GM18519 (cell line): ENCODE measurements at regions not wholly inside any gene's neighbourhood (a gene's known extent, or its start where the extent isn't known, plus 50 kb on each side); places are given as distances from the start of the nearest gene placed in this dataset.

Source experiments
- ATAC-seq: cut with Tn5 transposase; IDR thresholded peaks from one replicate; pipeline ENCODE4 v1.9.1; 2021; ENCODE audit warnings: mild to moderate bottlenecking, moderate library complexity; ENCODE audit not compliant: unreplicated experiment, low FRiP score

DNA sequence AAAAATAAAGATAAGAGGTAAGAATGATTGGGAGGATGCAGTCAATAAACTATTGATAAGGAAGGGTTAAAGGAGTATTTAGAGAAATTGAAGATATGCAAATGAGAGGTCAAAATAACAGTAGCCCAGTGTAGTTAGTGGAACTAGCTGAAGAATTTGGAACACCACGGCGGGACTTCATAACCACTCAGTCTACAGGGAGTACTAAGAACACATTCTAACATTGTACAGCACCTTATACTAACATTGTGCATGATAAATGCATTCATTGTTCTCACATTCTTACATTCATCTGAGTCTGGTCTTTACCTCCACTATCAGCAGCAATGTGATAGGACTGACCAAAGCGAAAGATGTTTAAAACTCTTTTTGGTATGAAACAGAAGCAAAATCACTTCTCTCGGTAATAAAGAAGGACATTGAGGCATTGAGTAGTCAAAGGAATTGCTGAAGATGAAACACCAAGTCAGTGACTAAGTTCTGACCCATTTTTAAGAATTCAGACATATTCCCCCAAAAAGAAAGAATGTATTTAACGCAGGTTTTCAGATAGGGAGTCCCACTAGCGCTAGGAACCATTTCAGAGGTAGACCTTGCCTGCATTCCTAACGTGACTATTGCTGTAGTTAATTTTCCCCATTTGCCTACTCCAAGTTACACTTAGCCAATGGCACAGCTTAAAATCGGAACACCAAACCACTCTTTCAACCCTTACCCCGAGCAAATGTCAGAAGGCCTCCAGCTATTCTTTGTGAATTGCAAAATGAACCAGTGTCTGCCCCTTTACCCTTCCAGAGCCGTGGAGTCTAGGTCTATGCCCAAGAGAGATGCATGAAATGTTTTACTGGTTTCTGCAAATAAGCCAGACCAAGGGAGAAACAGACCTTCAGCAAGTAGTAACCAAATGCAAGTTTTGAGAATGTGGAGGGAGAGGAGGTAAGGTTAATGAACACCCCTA is 108.8 kb upstream of the IRF2BP2 start:
- ATAC-seq: no peak

DNA sequence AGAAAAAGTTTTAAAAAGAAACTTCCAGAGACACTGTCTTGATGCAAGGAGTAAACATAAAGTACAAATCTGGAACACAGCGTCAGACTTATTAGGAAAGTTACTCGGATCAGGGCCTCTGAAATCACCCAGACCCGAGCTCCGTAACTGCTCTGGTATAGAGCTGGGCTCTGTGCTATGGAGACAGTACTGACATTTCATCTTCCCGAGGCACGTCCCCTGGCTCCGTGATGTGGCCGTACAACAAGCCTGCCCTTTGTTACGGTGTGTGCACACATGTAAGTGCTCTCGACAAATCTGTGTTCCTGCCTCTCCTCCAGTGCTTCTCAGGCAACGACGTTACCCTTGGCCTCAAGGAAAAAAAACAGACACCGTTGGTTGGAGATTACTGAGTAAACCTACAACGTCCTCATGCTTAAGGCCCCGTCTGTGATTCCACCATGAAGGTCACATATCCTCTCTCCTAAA is 107.0 kb upstream of the IRF2BP2 start:
- no peak for ATAC-seq

GRCh38 chr1:234715252-234716014 is 105.5 kb upstream of the IRF2BP2 start:
- no peak for ATAC-seq

DNA sequence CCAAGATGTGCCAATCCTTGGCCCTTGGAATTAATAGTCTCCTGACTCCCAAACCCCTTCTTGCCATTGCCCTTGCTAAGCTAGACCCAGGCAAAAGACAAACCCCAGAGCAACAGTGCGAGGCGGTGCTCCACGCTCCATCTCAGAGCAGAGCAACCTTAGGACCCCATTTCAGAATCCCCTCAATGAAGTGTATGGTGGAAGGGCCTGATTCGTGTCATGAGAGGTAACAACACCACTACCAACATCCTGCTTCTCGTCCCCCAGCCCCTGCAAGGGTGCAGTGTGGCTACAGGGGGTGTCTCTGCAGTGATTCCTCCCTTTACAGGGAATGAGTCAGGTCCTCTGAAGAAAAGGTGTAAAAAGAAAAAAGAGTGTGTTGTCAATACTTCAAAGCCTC is 103.9 kb upstream of the IRF2BP2 start:
- no peak for ATAC-seq

DNA sequence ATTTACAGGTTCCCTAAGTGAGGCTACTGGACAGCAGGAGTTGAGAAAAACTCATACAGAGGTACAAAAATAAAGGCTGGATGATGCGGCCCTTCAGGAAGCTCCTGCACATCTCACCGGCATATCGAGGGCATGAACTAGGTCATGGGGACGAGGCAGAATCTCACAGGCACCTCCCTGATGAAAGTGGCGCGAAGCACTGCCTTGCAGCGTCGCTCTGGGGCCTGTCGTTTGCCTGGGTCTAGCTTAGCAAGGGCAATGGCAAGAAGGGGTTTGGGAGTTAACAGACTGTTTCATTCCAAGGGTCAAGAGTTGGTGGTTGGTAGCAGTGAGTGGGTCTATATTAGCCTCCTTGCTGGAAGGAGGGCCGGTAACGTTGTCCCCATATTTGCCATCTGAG is 103.5 kb upstream of the IRF2BP2 start:
- ATAC-seq: no peak

DNA sequence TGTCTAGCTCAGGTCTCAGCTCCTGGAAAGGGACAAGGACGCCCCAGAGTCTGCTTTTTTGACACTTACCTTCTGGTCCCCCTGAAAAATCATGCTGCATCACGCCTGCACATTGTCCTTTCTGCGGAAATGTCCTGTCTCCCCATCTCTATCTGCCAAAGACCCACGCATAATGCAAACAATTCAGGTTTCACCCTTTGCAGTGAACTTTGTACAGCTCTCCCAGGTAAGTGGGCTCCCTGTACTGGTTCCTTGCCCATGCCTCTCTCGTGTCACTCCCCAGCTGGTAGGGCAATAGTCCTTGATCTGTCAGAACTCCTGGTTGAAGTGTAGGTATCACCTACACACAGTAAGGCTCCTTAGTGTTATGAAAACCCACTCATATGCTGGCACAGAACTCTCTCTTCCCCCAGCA is 102.9 kb upstream of the IRF2BP2 start:
- ATAC-seq: no peak

DNA sequence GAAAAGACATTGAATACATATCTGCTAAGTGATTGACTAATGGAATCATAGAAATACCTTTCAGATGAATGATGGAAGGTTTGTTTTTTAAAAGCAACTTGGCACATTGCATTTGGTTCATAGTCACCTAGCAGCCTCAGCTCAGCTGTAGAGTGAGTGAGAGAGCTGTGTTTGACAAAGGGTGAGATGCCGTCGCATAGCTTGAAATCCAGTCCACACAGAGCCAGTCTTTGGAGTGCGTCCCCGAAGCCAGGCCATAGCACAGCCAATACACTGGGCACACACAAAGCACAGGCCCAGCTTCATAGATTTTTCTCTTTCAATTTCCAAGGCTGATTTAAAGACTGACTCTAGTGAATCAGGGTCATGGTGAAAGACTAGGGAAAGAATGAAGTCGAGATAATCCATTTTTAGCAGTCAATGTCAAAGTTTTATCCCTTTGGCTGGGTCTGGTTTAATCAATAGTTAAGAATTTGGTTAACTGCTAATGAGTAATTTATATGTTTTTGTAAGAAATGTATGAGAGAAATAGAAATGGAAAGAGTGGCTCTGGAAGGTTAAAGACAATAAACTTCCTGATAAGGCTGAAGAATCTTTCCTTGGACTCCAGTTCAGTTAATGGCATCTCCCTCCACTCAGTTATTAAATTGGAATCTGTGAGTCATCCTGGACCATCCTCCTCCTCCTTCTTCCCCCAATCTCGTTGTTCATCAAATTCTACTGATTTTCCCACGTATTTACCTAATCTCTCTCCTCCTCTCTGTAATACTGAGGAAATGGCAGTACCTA is 101.2 kb upstream of the IRF2BP2 start:
- no peak for ATAC-seq

GRCh38 chr1:234710381-234710780 is 100.4 kb upstream of the IRF2BP2 start:
- no peak for ATAC-seq

DNA sequence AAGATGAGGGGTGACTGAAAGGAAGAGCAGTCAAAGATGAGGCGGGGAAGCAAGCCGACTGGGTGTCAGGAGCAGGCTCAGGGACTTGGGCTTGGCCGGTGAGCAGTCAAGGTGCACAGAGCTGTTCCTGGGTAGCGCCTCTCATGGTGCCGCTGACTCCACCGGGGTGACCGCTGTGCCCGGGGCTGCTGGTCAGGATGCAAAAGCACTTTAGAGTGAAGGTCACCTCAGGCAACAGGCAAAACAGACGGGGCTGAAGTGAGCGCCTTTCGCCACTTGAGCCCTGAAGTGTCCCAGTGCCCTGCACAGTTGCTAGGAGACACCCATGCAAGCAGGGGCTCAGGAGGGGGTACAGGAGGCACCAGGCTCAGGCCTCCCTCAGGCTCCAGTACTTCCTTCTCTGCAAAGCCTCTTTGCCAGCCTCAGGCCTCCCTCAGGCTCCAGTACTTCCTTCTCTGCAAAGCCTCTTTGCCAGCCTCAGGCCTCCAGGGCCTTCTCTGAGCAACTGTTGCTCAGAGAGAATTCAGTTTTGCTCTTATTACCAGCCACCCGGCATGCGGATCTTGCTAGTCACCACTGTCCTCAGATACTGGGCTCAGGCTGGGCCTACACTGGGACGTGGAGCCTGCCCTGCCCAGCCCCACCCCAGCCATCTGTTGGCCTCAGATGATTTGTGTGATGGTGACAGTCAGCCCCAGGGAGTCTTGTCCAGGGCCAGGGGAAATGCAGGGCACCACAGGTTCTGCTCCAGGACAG is 99.7 kb upstream of the IRF2BP2 start:
- ATAC-seq: no peak

- ATAC-seq: no peak
Measured at GRCh38 chr1:234708700-234709395, 98.9 kb upstream of the IRF2BP2 start.

- no peak for ATAC-seq
Measured at GRCh38 chr1:234707641-234708040, 97.7 kb upstream of the IRF2BP2 start.

- no peak for ATAC-seq
Measured at GRCh38 chr1:234706931-234707330, 97.0 kb upstream of the IRF2BP2 start.

- ATAC-seq: no peak
Measured at GRCh38 chr1:234706199-234706598, 96.2 kb upstream of the IRF2BP2 start.

GRCh38 chr1:234705615-234706014 is 95.6 kb upstream of the IRF2BP2 start:
- ATAC-seq: no peak

GRCh38 chr1:234704106-234704887 is 94.3 kb upstream of the IRF2BP2 start:
- no peak for ATAC-seq

- ATAC-seq: no peak
Measured at GRCh38 chr1:234702342-234703000, 92.5 kb upstream of the IRF2BP2 start.

DNA sequence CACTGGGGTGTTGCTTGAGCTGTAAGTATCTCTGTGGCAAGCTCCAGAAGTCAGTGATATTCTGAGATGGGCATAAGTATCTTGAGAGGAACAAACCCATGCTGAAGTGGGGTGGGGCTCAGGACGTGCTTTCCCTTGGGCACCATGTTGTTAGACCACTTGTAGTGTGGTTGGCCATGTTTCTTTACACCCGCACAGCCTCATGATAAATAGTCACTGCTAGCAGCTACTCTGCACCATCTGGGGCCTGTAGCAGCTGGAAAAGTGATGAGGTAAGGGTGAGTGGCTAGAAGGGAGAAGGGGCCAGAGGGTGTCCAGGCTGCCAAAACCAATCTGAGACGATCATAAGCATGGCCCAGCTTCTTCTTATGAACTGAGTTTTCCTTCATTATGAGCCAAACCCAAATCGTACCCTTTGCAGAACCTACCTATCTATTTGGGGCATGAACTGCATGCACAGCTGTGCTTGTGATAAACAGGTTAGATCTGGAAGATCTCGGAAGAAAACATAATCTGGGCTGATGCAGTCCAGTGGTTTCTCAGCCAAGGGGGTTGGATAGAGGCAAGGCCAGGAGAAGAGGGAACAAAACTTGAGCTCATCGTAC is 91.9 kb upstream of the IRF2BP2 start:
- ATAC-seq: no peak
